Muscle layer of duodenum (tissue), 2 donors: ENCODE measurements at regions not wholly inside any gene's neighbourhood (a gene's known extent, or its start where the extent isn't known, plus 50 kb on each side); places are given as distances from the start of the nearest gene placed in this dataset.

Source experiments
- H3K27ac ChIP-seq: one replicate; pipeline ENCODE4 v1.7.0; 2013; ENCODE audit warnings: mild to moderate bottlenecking, low read length
- H3K27me3 ChIP-seq: one replicate; pipeline ENCODE4 v1.7.0; 2013; ENCODE audit warnings: low read depth, mild to moderate bottlenecking, control low read depth, low read length
- H3K36me3 ChIP-seq, 2 donors: one replicate each; pipeline ENCODE4 v1.7.0; 2013; ENCODE audit warnings: low read length in 2 of 2, control low read depth in 1 of 2, mild to moderate bottlenecking in 1 of 2; ENCODE audit not compliant: insufficient read depth in 2 of 2, control insufficient read depth in 1 of 2
- H3K4me1 ChIP-seq, 2 donors: one replicate each; pipeline ENCODE4 v1.7.0; 2013; ENCODE audit warnings: low read length in 2 of 2, mild to moderate bottlenecking in 2 of 2, control low read depth in 1 of 2, moderate library complexity in 1 of 2; ENCODE audit not compliant: insufficient read depth in 2 of 2, control insufficient read depth in 1 of 2
- H3K4me3 ChIP-seq, 2 donors: one replicate each; pipeline ENCODE4 v1.7.0; 2013; ENCODE audit warnings: low read length in 2 of 2, low read depth in 1 of 2, mild to moderate bottlenecking in 1 of 2
- H3K9me3 ChIP-seq, 2 donors: one replicate each; pipeline ENCODE4 v1.7.0; 2013; ENCODE audit warnings: low read length in 2 of 2, control low read depth in 1 of 2, mild to moderate bottlenecking in 1 of 2; ENCODE audit not compliant: control insufficient read depth in 1 of 2
- donor health status: healthy.

DNA sequence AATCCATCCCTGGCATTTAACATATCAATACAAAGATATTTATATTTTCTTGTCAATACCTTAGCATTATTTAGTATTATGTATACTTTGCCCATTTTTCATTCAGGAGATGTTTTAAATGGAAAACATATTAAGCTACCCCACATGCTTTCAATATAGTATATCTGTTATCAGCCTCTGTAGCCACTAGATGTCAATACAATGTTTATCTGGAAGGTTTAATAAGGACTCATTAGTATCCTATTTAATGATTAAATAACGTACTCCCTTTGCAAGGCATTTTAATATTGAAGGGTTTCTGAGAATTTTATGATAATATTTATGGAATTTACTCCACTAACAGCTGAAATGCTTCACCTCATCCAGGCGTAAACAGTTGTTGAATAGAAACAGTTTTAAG lies 329.5 kb upstream of the ADGRL2 start:
- H3K27ac ChIP-seq = no peak overlapping the region
- H3K4me3 ChIP-seq = no peak overlapping the region
- no peaks in the 10 kb centered on the region for H3K36me3 ChIP-seq
- H3K27me3 ChIP-seq = no peaks in the 10 kb centered on the region
- H3K4me1 ChIP-seq = no peaks in the 10 kb centered on the region
- H3K9me3 ChIP-seq = no peaks in the 10 kb centered on the region

DNA sequence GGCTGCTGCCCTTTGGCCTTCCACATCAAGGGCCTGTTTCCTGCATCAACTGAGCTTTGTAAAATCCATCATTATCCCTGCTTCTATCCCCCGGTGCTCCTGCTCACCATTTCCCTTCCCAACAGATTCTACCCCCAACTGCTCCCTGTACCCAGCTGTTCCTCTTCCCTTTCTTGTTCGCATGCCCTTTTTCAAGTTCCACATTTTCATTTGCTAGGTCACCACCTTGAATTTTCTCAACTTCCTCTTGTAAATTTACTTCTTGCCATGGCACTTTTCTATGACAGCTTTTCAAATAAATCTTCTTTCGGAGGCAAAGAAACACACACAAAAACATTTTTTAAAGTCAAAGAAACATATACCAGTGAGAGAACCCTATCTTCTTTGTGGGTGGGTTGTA lies 330.5 kb upstream of the ADGRL2 start:
- Histone ChIP-seq H3K27ac (no peak overlapping the region), H3K4me1 (no peaks in the 10 kb centered on the region), H3K36me3 (no peaks in the 10 kb centered on the region), H3K4me3 (no peak overlapping the region), H3K9me3 (no peaks in the 10 kb centered on the region), H3K27me3 (no peaks in the 10 kb centered on the region)

DNA sequence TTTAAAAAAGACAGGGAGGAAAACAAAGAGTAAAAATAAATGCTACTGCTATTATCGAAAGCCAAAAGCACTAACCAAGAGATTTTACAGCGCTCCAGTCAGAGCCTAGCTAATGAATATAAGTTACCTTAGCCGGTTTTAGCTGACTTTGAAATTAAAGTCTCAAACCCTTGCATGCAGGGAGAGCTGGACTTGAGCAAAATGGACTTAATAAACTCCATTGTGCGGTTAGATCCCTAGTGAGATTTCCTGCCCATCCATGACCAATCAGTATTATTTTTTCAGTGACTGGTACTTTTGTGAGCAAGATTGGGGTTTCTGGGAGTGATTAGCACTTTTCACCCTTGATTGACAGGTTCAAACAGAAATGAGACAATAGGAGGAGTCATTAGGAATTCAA lies 333.4 kb upstream of the ADGRL2 start:
- Histone ChIP-seq H3K27me3 (no peaks in the 10 kb centered on the region), H3K27ac (no peak overlapping the region), H3K4me1 (no peaks in the 10 kb centered on the region), H3K9me3 (no peaks in the 10 kb centered on the region), H3K36me3 (no peaks in the 10 kb centered on the region), H3K4me3 (no peak overlapping the region)

DNA sequence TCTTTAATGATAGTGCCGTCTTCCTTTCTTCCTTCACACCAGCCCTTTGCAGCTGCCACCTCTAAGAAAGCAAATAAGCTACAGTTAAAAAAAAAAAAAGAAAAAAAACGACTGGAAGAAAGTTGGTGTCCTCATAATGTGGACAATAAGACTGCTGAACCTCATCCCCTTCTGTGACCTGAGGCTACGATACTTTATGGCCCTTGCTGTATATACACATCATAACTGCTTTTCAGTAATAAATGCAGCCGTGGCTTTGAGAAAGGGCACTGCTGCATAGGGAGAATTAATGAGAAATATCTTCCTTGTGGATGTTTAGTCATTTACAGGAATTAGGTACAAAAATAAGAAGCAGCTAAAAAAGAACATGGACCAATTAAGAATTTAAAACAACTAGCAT lies 333.8 kb upstream of the ADGRL2 start:
- H3K4me1 ChIP-seq = no peaks in the 10 kb centered on the region
- no peak overlapping the region for H3K27ac ChIP-seq
- H3K36me3 ChIP-seq = no peaks in the 10 kb centered on the region
- no peak overlapping the region for H3K4me3 ChIP-seq
- no peaks in the 10 kb centered on the region for H3K27me3 ChIP-seq
- no peaks in the 10 kb centered on the region for H3K9me3 ChIP-seq

DNA sequence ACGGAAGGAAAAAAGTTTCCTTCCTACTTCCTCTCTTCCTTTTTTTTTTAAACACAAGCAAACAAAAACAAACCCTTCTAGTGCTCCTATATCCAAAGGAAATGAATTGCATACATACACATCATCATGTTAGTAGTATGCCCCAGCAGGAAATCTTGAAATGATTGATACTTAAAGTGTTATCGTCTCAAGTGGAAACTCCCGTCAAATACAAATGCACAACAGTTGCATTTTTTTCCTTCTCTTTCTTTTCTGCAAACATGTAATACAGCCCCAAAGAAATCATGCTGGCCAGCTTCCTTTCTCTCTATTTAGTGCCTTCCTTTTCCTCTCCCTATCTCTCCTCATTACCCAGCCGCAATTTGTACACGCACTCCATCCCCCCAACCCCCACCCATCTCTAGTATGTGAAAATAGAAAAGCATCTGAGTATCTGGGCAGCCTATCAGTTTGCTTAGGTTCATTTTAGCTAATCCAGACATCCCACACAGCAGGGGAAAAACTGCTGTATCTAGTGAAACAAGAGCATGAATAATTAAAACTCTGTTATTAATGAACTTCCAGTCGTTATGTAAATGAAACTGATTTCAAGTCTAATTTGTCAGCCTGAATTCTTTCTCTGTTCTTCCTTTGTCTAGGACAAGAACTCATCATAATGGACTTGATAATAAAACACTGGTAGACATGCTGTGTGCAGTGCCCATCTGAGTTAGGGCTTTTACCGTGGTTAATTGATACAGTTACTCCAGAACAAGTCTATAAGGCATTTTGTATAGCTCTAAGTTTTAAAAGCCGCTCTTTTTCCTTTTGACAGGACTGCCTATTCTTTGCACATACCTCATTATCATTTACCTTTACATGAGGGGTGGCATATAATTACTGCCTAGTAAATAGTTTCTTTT lies 336.5 kb upstream of the ADGRL2 start:
- H3K4me3 ChIP-seq = peak overlapping the region in 1 of 2 donors; percentile 13
- no peak overlapping the region for H3K27ac ChIP-seq
- H3K27me3 ChIP-seq = no peaks in the 10 kb centered on the region

DNA sequence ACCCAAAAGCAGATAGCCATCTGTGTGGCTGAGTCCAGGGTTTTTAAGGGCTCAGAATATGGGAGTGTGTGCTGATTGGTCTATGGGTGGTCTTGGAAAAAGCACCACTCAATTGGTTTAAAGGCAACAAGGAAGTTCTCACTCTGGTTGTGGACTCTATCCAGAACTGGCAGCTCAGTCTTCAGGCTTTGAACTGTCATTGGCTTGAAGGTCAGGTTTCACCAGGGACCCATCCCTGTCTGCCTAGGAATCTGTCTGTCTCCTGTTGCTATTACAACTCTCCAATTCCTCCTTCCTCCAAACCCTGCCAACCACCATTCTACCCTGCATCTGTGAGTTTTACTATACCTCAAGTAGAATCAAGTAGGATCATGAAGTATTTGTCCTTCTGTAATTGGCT lies 341.7 kb upstream of the ADGRL2 start:
- no peaks in the 10 kb centered on the region for H3K9me3 ChIP-seq
- H3K36me3 ChIP-seq = no peaks in the 10 kb centered on the region
- no peaks in the 10 kb centered on the region for H3K27me3 ChIP-seq
- H3K4me1 ChIP-seq = no peaks in the 10 kb centered on the region
- H3K27ac ChIP-seq = no peak overlapping the region
- no peak overlapping the region for H3K4me3 ChIP-seq

More for the DNA sequence above, 336.5 kb upstream of the ADGRL2 start:
- no peaks in the 10 kb centered on the region for H3K4me1 ChIP-seq
- no peaks in the 10 kb centered on the region for H3K9me3 ChIP-seq
- H3K36me3 ChIP-seq = no peaks in the 10 kb centered on the region

DNA sequence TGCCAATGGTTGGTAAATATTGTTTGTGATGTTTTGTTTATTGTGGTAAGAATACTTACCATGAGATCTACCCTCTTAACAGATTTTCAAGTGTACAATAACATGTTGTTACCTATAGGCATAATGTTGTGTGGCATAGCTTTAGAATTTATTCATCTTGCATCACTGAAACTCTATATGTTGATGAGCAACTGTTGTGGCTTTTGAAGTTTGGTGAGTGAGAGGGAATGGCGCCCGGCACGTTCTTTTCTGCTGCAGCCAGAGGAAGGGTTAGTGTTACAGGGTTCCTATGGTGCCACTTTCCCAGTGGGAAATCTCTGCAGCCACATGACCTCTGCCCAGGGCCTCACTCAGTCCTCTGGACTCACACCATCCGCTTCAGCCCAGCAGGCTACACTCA lies 342.5 kb upstream of the ADGRL2 start:
- no peaks in the 10 kb centered on the region for H3K36me3 ChIP-seq
- no peaks in the 10 kb centered on the region for H3K9me3 ChIP-seq
- no peak overlapping the region for H3K27ac ChIP-seq
- no peaks in the 10 kb centered on the region for H3K4me1 ChIP-seq
- no peaks in the 10 kb centered on the region for H3K27me3 ChIP-seq
- no peak overlapping the region for H3K4me3 ChIP-seq

DNA sequence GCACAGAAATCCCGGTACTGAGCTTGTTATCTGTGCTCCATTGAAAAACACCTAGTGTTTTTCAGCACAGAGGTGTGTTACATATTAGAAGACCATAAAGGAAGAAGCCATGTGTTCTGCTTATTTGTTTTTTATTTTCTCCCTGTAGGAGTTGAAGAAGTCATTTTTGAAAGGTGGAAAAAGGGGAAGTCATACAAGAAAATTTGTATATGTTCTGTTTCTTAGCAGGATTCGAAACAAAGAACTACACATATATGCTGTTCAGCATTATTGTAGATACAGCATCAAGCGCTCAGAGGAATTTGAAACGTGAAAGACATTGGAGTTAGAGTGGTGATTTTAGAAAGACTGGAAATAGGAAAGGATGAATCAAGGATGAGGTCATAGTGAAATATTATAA lies 345.3 kb upstream of the ADGRL2 start:
- Histone ChIP-seq H3K36me3 (no peaks in the 10 kb centered on the region), H3K27me3 (no peaks in the 10 kb centered on the region), H3K9me3 (no peaks in the 10 kb centered on the region), H3K4me1 (no peaks in the 10 kb centered on the region), H3K27ac (no peak overlapping the region), H3K4me3 (no peak overlapping the region)

DNA sequence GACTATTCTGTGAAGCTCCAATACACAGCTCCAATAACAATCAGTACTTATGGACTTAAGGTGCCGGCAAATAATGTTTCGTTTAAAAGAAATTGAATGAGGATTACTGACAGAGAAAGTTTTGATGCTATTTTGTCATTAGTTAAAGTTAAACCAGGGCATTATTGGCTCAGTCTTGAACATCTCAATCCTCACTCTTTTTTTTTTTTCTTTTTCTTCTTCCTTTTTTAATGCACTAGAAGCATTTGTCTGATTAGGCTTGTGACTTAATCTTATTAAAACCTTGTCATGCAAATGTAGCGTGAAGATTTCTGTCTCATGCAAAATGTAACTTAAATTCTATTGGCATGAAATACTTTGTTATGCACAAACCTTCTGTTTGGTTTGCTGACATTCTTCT lies 346.8 kb upstream of the ADGRL2 start:
- H3K27ac ChIP-seq = no peak overlapping the region
- H3K4me1 ChIP-seq = no peaks in the 10 kb centered on the region
- no peaks in the 10 kb centered on the region for H3K9me3 ChIP-seq
- no peak overlapping the region for H3K4me3 ChIP-seq
- H3K36me3 ChIP-seq = no peaks in the 10 kb centered on the region
- H3K27me3 ChIP-seq = no peaks in the 10 kb centered on the region

DNA sequence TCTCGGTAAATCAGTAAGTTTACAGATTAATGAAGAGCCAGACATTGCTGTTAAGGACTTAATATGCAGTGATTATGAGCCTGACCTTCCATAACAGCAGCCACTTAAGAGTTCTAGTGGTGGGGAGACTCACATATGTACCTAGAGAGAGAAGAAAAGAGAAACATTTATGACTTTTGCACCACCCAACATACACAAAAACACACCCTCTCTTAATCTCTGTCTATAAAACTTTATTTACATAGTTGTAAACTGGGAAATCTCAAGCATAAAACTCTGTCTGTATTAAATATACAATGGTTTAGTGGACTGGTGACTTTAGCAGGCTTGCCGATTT lies 347.4 kb upstream of the ADGRL2 start:
- no peak overlapping the region for H3K4me3 ChIP-seq
- H3K27ac ChIP-seq = no peak overlapping the region
- H3K9me3 ChIP-seq = no peaks in the 10 kb centered on the region
- no peaks in the 10 kb centered on the region for H3K36me3 ChIP-seq
- H3K4me1 ChIP-seq = no peaks in the 10 kb centered on the region
- no peaks in the 10 kb centered on the region for H3K27me3 ChIP-seq

DNA sequence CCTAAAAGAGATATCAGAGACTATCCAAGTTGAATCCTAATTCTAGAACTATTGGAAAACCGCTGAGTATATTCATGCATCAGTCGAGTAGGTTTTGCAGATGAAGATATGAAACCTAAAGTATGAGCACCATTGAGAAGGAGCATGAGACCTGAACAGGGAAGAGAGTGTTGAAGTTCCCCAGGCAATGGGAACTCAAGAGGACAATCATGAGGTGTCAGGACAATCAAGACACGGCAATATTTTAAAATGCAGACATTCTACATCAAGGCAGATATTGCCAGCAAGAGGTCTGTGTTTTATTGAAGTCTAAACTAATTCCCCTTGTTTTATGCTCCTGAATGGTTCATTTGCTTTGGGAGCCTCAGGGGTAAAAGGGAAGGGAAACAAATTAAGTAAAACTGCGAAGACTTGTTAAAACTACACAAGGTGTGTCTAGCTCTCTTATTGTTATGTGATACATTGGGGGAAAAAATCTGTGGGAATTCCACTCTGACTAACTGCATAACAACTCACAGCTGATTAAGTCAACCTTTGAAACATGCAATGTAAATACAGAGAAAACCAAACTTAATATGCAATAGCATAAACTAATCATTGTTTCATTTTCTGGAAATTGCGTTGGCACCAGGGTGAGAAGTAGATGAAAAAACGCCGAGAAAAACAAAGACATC lies 347.9 kb upstream of the ADGRL2 start:
- Histone ChIP-seq H3K4me1 (no peaks in the 10 kb centered on the region), H3K4me3 (no peak overlapping the region), H3K27me3 (no peaks in the 10 kb centered on the region), H3K36me3 (no peaks in the 10 kb centered on the region), H3K9me3 (no peaks in the 10 kb centered on the region), H3K27ac (no peak overlapping the region)

DNA sequence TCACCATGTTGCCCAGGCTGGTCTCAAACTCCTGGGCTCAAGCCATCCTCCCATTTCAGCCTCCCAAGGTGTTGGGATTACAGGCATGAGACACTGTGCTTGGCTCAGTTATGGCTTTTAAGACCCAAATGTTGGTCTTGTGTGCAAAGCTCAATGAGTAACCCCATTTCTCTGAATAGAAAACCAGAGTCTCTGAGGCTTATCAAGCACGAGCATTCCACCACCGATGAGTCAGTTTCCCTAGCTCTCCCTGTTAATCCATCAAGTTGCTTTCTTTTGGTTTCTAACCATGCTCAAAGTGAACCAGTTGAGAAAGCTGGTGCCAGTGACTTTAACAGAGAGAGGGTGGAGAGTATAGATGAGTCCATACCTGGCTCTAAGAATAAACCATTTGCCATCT lies 350.9 kb upstream of the ADGRL2 start:
- Histone ChIP-seq H3K27me3 (no peaks in the 10 kb centered on the region), H3K4me3 (no peak overlapping the region), H3K36me3 (no peaks in the 10 kb centered on the region), H3K4me1 (no peaks in the 10 kb centered on the region), H3K27ac (no peak overlapping the region), H3K9me3 (no peaks in the 10 kb centered on the region)
